Nephron (organoid): ENCODE measurements at regions not wholly inside any gene's neighbourhood (a gene's known extent, or its start where the extent isn't known, plus 50 kb on each side); places are given as distances from the start of the nearest gene placed in this dataset.

Experiments
- H3K27ac Mint-ChIP-seq, 3 experiments: 2 replicates each; pipeline ENCODE4 v1.8.0; 2020; ENCODE audit warnings: mixed read lengths in 3 of 3, mild to moderate bottlenecking in 2 of 3, moderate library complexity in 1 of 3
- H3K27me3 Mint-ChIP-seq: 2 replicates; pipeline ENCODE4 v1.8.0; 2021; ENCODE audit warnings: low read depth, mild to moderate bottlenecking, moderate library complexity, mixed read lengths
- H3K36me3 Mint-ChIP-seq: 2 replicates; pipeline ENCODE4 v1.8.0; 2020; ENCODE audit warnings: low read depth, mixed read lengths
- H3K4me1 Mint-ChIP-seq: 2 replicates; pipeline ENCODE4 v1.8.0; 2020; ENCODE audit warnings: mixed read lengths
- H3K4me3 Mint-ChIP-seq, 3 experiments: 2 replicates each; pipeline ENCODE4 v1.8.0; 2020; ENCODE audit warnings: mild to moderate bottlenecking in 3 of 3, mixed read lengths in 3 of 3, moderate library complexity in 2 of 3
- H3K9me3 Mint-ChIP-seq: 2 replicates; pipeline ENCODE4 v1.8.0; 2020; ENCODE audit warnings: mixed read lengths
- TF ChIP-seq, protein P1 (sequence below), 3 experiments: fragments of 200-600 bp; sonication (generic); IDR thresholded peaks; one replicate each; pipeline ENCODE4 v1.5.0; 2021; ENCODE audit warnings: antibody characterized with exemption in 3 of 3; ENCODE audit not compliant: unreplicated experiment in 3 of 3

DNA sequence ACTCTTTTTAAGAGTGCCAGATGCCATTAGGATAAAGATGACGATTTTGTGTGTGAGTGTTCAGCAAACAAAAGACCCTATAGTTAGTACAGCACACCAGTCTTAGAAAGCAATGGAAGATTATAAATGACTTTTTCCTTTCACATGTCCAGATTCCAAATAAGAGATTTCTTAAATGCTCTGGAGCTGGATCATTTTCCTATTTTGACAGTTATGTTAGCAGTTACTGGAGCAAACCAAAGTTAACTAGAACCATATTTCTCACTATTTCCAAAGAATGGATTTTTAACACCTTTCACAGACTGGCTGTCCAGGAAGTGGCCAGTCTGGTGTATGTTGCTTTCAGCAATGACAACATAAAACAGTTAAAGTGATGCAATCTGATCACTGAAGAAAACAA lies 905.8 kb upstream of the ADGRL2 start:
- no peaks in the 10 kb centered on the region for H3K36me3 Mint-ChIP-seq
- H3K27ac Mint-ChIP-seq, result peak overlapping the region in 2 of 3 experiments; percentile 46 to 76
- H3K27me3 Mint-ChIP-seq, result no peaks in the 10 kb centered on the region
- no peak overlapping the region for H3K4me3 Mint-ChIP-seq
- TF ChIP-seq, protein P1, sequence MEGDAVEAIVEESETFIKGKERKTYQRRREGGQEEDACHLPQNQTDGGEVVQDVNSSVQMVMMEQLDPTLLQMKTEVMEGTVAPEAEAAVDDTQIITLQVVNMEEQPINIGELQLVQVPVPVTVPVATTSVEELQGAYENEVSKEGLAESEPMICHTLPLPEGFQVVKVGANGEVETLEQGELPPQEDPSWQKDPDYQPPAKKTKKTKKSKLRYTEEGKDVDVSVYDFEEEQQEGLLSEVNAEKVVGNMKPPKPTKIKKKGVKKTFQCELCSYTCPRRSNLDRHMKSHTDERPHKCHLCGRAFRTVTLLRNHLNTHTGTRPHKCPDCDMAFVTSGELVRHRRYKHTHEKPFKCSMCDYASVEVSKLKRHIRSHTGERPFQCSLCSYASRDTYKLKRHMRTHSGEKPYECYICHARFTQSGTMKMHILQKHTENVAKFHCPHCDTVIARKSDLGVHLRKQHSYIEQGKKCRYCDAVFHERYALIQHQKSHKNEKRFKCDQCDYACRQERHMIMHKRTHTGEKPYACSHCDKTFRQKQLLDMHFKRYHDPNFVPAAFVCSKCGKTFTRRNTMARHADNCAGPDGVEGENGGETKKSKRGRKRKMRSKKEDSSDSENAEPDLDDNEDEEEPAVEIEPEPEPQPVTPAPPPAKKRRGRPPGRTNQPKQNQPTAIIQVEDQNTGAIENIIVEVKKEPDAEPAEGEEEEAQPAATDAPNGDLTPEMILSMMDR (IDR thresholded peaks at IDR 0.05; ENCODE audit: unreplicated experiment in 3 of 3), result no peak
- peaks cover 27% of the 10 kb centered on the region for H3K4me1 Mint-ChIP-seq
- H3K9me3 Mint-ChIP-seq, result no peaks in the 10 kb centered on the region

DNA sequence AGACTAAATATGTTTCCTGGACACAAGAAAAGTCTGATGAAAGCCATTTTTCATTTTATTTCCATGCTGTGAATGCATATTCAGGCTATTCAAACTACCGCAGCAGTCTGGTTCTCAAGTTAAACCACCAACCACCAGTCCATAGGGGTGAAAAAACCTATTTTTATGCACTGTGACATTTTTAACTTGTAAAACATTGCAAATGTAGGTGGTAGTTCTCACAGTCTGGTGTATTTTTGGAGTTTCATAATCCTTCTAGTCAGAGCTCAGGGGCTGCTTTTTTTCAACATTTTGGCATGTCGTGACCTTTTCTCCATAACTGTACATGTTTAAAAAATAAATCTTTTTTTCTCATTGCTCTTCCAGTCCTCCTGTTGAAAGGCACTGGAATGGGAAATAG lies 907.6 kb upstream of the ADGRL2 start:
- Mint-ChIP-seq H3K9me3 (no peaks in the 10 kb centered on the region), H3K27me3 (no peaks in the 10 kb centered on the region), H3K4me3 (peak overlapping the region in 2 of 3 experiments; percentile 41 to 46), H3K4me1 (peaks cover 27% of the 10 kb centered on the region), H3K36me3 (no peaks in the 10 kb centered on the region), H3K27ac (peak overlapping the region; percentile 69 to 76 (median 72))
- TF ChIP-seq, protein P1 (IDR thresholded peaks at IDR 0.05; ENCODE audit: unreplicated experiment in 3 of 3), result no peak

DNA sequence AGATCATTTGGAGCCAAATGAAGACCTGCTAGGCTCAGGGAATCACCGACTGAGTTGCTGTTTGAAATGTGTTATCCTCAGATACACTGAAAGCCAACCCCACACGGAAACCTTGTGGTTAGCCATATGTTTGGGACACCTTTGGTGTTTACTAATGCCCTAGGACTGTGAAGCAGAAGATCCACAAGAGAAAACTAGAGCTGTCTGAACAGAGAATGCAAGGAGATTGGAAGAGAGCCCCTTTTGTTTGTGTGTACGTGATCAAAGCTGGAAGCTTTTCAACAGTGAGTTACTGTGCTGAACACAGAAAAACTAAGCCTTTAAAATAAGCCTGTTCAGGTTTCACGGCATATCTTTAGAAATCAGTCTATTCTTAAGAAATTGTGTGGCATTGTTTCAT lies 908.2 kb upstream of the ADGRL2 start:
- H3K4me1 Mint-ChIP-seq, result peaks cover 27% of the 10 kb centered on the region
- peak overlapping the region; percentile 33 to 76 (median 37) for H3K27ac Mint-ChIP-seq
- no peaks in the 10 kb centered on the region for H3K9me3 Mint-ChIP-seq
- H3K27me3 Mint-ChIP-seq, result no peaks in the 10 kb centered on the region
- H3K36me3 Mint-ChIP-seq, result no peaks in the 10 kb centered on the region
- TF ChIP-seq, protein P1 (IDR thresholded peaks at IDR 0.05; ENCODE audit: unreplicated experiment in 3 of 3), result no peak
- no peak overlapping the region for H3K4me3 Mint-ChIP-seq

DNA sequence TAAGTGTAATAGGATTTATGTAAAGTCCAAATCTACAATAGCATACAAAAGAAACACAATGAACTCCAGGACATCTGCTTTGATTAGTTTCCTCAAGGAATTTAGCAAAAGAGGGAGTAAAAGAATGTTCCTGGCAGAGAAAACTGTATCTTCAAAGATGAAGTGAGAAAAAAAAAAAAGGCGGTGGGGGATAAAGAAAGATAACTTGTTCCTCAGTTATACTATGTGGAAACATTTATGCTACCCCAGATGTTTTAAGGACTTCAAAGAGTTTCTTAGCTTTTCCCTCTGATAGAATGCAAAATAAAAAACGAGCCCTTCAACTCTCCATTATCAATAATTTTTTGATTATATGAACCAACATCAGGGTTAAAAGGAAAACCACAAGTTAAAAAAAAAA lies 908.9 kb upstream of the ADGRL2 start:
- Mint-ChIP-seq H3K27ac (peak overlapping the region in 2 of 3 experiments; percentile 25 to 76), H3K9me3 (no peaks in the 10 kb centered on the region), H3K4me1 (peaks cover 27% of the 10 kb centered on the region), H3K27me3 (no peaks in the 10 kb centered on the region), H3K36me3 (no peaks in the 10 kb centered on the region), H3K4me3 (no peak overlapping the region)
- TF ChIP-seq, protein P1 (IDR thresholded peaks at IDR 0.05; ENCODE audit: unreplicated experiment in 3 of 3), result no peak

DNA sequence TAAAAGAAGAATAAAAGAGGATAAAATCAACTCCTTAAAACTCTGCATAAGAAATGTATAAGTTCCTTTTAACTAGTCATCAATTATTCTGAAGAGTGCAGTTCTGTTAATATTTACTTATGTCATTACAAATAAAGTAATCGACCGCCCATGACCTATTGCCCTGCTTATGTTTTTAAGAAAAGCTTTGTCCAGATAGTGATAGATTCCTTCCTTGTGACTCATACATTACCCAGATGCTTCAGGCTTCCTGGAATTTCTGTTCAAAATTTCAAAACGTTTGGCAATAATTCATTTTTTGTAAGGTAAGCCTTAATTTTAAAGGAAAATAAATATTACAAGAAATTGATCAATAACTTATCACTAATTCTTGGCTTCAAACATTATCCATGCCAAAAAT lies 918.2 kb upstream of the ADGRL2 start:
- Mint-ChIP-seq H3K9me3 (no peaks in the 10 kb centered on the region), H3K27ac (no peak overlapping the region)

DNA sequence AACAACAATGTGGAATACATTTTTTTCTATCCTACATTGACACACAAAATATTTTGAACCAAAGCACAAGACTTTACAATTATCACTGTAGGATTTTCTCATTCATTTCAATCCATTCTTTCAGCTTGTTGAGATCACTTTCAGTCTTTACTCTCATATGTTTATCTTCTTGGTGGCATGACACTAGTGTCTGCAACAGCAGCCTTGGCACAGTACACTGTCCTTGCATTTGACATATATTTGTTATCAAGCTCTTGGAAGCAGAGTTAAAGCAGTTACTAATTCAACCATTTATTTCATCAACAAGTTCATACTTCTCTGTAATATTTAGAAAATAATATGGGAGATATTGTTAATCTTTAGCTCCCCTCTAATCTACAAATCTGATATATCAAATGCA lies 922.4 kb upstream of the ADGRL2 start:
- no peaks in the 10 kb centered on the region for H3K27me3 Mint-ChIP-seq
- H3K4me1 Mint-ChIP-seq, result no peaks in the 10 kb centered on the region
- H3K4me3 Mint-ChIP-seq, result no peak overlapping the region
- H3K27ac Mint-ChIP-seq, result no peak overlapping the region
- no peaks in the 10 kb centered on the region for H3K9me3 Mint-ChIP-seq
- H3K36me3 Mint-ChIP-seq, result no peaks in the 10 kb centered on the region
- TF ChIP-seq, protein P1 (IDR thresholded peaks at IDR 0.05; ENCODE audit: unreplicated experiment in 3 of 3), result no peak

More for the DNA sequence above, 918.2 kb upstream of the ADGRL2 start:
- TF ChIP-seq, protein P1 (IDR thresholded peaks at IDR 0.05; ENCODE audit: unreplicated experiment in 3 of 3), result no peak
- Mint-ChIP-seq H3K4me1 (no peaks in the 10 kb centered on the region), H3K4me3 (no peak overlapping the region), H3K36me3 (no peaks in the 10 kb centered on the region), H3K27me3 (no peaks in the 10 kb centered on the region)
